ENCODE measurements at regions not wholly inside any gene's neighbourhood (a gene's known extent, or its start where the extent isn't known, plus 50 kb on each side); places are given as distances from the start of the nearest gene placed in this dataset.

- TF ChIP-seq CTCF (IDR thresholded peaks at IDR 0.05; ENCODE audit: borderline replicate concordance, control extremely low read depth, extremely low read depth, insufficient read depth, missing control alignments) = no peak
- in situ Hi-C loops (cut with MboI; ENCODE audit: low sequenced_read_pairs, unreplicated experiment) = no loop called here
- DNase-seq (ENCODE audit: low spot score) = no peak
These were observed 86.2 kb upstream of the IL12B start for GRCh38 chr5:159416438-159416837.

DNA sequence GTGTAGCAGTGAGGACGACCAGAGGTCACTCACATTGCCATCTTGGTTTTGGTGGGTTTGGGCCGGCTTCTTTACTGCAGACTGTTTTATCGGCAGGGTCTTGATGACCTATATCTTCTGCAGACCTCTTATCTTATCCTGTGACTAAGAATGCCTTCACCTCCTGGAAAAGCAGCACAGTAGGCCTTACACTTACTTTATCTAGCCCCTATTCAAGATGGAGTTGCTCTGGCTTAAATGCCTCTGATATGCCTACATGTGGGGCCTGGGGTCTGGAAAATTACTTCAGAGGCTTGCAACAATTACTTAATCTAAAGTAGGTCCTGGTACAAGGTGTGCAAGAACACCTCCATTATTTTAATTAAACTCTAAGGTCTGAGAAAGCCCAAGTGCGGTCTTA is 86.9 kb upstream of the IL12B start:
- no peak for DNase-seq (ENCODE audit: low spot score)
- in situ Hi-C loops (cut with MboI; ENCODE audit: low sequenced_read_pairs, unreplicated experiment) = no loop called here
- TF ChIP-seq CTCF (IDR thresholded peaks at IDR 0.05; ENCODE audit: borderline replicate concordance, control extremely low read depth, extremely low read depth, insufficient read depth, missing control alignments) = no peak

- no peak for TF ChIP-seq CTCF (IDR thresholded peaks at IDR 0.05; ENCODE audit: borderline replicate concordance, control extremely low read depth, extremely low read depth, insufficient read depth, missing control alignments)
- no peak for DNase-seq (ENCODE audit: low spot score)
- in situ Hi-C loops (cut with MboI; ENCODE audit: low sequenced_read_pairs, unreplicated experiment) = no loop called here
These were observed 89.3 kb upstream of the IL12B start for GRCh38 chr5:159419576-159419975.

DNA sequence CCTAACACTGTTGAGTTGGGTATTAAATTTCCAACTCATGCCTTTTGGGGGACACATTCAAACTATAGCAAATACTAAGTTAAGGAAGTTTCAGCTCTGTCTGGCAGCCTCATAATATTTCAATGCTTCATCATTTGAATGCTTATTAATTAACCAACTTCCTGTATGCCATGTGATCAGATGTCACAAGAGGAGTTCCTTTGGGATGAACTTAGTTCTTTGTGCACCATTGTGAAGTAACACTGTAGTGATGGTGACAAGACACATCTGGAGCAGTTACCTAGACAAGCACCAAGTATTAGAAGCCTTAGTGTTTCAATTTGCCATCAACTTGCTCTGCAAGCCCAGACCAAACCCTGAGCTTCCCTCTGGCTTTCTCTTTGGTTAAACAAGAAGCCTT is 90.7 kb upstream of the IL12B start:
- DNase-seq (ENCODE audit: low spot score) = no peak
- in situ Hi-C loops (cut with MboI; ENCODE audit: low sequenced_read_pairs, unreplicated experiment) = no loop called here
- TF ChIP-seq CTCF (IDR thresholded peaks at IDR 0.05; ENCODE audit: borderline replicate concordance, control extremely low read depth, extremely low read depth, insufficient read depth, missing control alignments) = no peak

DNA sequence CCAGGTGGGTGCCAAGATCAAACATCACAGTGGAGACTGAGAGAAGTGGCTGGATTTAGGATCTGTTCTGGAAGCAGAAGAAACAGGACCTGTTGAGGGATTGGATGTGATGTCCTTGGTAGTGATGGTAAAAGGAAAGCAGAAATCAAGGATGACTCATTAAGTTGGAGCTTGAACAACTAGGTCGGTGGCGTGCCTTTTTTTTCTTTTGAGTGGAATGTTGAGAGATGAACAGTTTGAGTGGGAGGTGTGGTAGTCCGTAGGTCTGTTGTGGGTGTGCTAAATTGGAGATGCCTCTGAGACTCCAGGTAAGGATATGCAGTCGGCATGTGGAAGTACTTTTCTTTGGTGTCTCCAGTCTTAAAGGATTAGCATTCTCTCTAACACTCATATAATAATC is 92.1 kb upstream of the IL12B start:
- TF ChIP-seq CTCF (IDR thresholded peaks at IDR 0.05; ENCODE audit: borderline replicate concordance, control extremely low read depth, extremely low read depth, insufficient read depth, missing control alignments) = no peak
- in situ Hi-C loops (cut with MboI; ENCODE audit: low sequenced_read_pairs, unreplicated experiment) = no loop called here
- no peak for DNase-seq (ENCODE audit: low spot score)

DNA sequence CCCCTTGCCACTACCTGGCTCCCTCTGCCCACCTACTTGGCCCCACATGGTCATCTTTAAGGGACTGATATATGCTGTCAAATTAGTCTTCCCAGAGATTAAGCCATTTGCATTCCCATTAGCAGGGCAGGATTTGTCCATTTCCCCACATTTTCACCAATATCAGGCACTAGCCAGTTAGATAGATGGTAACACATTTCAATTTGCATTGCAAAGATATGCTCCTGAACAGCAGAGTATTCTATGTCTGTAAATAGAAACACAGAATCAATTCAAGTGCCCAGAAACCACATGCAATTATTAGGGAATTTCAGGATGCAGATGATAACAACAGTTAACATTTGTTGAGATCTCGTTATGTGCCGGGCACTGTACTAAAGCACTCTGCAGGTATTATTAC is 92.6 kb upstream of the IL12B start:
- TF ChIP-seq CTCF (IDR thresholded peaks at IDR 0.05; ENCODE audit: borderline replicate concordance, control extremely low read depth, extremely low read depth, insufficient read depth, missing control alignments) = no peak
- DNase-seq (ENCODE audit: low spot score) = no peak
- in situ Hi-C loops (cut with MboI; ENCODE audit: low sequenced_read_pairs, unreplicated experiment) = no loop called here

- in situ Hi-C loops (cut with MboI; ENCODE audit: low sequenced_read_pairs, unreplicated experiment) = no loop called here
These were observed 93.8 kb upstream of the IL12B start for GRCh38 chr5:159424123-159424522.

More at GRCh38 chr5:159424123-159424522, 93.8 kb upstream of the IL12B start:
- TF ChIP-seq CTCF (IDR thresholded peaks at IDR 0.05; ENCODE audit: borderline replicate concordance, control extremely low read depth, extremely low read depth, insufficient read depth, missing control alignments) = no peak
- no peak for DNase-seq (ENCODE audit: low spot score)

All from GM13976 (cell line).